ENCODE measurements at regions not wholly inside any gene's neighbourhood (a gene's known extent, or its start where the extent isn't known, plus 50 kb on each side); places are given as distances from the start of the nearest gene placed in this dataset.
A peak's percentile ranks its signal among the peaks of the same experiment; 100 is the strongest.

DNA sequence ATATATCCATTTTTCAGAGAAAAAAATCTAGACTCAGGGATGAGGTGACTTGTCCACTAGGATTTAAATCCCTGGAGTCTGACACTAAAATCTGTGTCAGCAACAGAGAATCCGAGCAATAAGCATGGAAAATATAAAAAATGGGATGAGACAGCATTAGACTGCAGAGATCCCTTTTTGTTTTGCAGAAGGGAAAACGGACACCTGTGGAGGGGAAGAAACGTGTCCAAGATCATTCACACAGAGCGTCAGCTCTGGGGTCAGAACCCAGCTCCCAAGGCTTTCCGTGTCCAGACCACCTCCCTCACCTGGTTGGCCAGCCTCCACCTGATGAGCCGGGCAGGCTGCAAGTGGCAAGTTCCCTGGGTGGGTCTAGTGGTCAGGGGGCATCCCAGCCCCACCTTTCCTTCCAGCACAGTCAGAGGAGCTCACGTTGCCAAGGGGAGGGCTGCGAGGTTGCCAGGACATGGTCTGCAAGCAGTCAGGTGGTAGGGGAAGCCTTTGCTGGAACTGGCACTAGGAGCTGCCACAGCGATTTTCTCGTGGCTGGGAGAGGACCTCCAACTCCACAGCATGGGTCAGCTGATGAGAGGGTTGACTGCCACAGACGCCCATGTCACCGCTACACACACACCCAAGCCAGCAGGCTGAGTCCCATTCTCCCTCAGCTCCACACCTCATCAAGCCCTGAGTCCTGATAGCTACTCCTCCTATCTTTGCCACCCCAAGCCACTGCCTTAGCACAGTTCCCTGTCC lies 65.9 kb upstream of the CPLX2 start:
- no peak for DNase-seq (ENCODE audit: low spot score)

DNA sequence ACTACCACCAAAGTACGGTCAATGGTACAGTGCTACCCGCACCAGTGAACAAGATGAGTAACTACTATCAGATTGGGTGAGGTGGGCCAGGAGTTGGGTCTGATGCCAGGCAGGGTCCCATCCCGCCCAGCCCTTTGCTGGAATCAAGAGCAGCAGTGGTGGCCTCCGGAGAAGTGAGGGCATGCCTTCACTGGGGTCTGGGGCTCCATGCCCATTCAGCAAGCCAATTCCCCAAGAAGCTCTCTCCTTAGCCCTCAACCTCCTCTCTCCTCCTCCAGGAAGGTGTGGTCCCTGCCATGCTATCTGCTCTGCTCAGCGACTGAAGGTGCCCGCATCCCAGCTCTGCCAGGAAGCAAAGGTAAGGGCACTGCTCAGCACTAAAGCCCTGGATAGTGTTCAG lies 62.7 kb upstream of the CPLX2 start:
- no peak for DNase-seq (ENCODE audit: low spot score)

DNA sequence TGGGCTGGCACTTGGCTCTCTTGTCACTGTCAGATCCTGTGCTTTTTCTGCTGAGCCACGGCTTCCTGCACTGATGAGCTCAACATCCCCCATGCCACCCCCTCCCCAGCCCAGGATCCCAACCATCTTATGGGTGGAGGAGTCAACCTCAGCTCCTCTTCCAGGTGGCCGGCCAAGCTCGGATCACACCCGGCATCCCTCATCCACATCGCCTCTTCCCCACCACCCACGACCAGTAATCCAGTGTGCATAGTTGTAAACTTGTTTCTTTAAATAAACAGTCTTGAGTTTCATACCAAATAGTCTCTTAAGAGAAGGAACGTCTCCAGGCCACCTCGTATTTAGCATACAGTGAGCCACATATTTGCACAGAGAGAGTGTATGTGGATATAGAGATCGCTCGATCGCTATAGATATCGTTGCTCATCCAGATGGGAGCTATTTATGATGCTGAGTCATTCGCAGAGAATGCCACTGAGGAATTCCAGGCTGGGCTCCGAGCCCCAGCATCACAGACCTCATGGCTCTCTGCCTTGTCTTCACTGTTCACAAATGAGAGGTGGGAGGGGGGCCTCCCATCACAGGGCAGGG lies 61.8 kb upstream of the CPLX2 start:
- peak; percentile 63 for DNase-seq (ENCODE audit: low spot score)

DNA sequence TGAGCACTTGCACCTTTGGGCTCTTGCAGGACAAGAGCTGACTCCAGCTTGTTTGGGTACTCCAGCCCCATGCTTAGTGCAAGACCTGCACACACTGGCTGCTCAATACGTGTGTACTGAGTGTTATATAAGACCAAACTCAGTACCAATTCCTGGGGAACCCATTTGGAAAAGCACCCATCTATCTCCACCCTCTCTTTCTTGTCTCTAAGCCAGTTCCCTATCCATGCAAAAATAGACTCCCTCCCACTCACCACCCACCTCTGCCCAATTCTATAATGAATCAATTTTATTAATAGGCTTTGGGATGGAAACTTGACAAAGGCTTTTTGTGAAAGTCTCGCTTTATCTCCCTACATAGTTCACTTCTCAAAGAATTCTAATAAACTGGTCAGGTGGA lies 60.9 kb upstream of the CPLX2 start:
- no peak for DNase-seq (ENCODE audit: low spot score)

DNA sequence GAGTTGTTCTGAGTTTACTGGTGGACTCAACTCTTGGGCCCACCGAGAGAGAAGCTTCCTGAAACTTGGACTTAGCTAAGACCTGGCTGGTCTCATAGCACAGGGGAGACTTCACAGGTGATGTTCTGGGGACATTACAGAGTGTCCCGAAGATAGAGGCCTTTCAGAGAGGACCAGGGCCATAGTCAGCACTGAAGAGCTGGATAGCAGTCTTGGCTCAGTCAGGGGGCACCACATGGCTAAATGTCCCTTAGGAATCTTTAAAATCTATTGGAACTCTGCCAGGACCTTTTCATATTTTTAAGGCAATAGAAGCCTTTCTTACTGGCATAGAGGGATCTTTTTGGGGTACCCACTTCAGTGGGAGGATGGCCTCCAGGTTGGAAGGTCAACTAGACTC lies 59.8 kb upstream of the CPLX2 start:
- no peak for DNase-seq (ENCODE audit: low spot score)

DNA sequence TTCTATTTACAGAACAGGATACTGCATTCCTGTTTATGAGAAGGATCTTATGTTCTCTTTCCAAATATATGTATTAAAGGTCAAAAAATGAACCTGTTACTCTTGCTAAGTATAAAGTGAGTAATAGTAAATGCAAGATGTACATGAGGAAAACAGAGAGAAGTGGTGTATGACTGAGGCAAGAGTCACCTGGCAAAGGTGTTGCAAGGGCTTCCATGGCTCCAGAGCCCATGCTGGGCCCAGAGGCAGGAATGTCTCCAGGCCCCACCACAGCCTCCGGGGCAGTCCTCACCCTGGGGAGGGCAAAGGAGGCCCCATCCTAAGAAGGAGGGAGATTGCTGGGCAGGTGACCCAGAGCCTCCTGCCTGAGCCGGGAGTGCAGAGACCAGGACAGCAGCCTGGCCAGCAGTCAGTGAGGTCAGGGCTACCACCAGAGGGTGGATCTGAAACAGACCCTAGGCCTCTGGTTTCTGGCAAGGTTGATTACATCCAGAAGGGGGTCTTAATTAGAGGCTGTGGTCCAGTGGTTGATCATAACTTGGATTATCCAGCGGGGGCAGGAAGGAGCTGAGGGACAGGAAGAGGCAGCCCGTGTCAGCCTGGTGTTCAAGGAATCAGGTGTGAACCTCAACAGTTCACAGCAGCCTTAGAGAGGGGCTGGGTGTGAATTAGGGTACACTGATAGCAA lies 57.3 kb upstream of the CPLX2 start:
- no peak for DNase-seq (ENCODE audit: low spot score)

DNA sequence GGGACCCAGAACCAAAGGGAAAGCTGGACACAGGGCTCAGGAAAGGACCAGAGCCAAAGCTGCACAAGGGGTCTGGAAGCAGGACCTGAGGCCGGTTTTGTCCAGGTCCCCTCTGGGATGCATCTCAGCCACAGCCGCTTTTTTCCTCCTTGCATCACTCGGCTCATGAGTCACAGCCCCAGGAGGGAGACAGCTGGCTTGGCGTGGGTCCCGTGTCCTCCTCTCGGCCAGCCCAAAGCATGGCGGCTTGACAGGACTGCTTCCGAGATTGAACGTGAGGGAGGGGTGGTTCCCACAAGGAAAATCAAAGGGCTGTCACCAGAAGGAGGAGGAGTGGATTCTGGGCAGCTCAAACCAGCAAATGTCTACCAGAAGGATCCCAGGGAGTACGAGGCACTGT lies 56.7 kb upstream of the CPLX2 start:
- DNase-seq (ENCODE audit: low spot score), result peak; percentile 86

DNA sequence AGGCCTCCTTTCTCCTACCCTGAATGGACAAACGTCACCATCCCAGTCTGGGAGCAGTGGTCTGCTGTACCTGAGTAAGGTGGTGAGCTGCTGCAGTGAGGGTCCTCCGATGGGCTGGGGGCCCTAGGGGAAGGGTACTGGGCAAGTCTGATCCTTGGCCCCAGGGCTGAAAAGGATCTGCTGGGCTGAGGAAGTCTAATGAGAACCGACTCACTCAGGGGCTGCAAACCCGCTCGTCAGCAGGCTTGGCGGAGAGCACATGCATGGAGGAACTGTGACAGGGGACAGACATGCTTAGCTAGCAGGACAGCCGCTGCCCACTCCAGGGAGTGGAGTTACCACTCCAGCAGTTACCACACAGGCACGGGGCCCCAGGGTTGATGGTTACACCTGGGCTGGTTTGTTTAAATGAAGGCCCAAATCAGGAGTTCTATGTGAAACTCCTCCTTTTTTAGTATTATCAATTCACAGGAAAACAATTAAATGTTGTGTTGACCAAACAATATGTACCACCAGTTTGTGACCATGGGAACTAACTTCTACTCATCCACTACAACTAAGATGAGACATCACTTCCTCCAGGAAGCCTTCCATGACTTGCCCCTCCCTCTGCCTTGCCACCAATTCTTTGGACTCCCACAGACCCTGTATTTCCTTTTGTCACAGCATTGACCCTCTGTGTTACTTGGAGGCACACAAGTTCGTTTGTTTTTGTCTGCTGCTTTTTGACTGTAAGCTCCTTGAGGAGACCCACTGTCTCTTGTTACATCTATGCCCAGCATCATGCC lies 56.1 kb upstream of the CPLX2 start:
- DNase-seq (ENCODE audit: low spot score), result no peak

DNA sequence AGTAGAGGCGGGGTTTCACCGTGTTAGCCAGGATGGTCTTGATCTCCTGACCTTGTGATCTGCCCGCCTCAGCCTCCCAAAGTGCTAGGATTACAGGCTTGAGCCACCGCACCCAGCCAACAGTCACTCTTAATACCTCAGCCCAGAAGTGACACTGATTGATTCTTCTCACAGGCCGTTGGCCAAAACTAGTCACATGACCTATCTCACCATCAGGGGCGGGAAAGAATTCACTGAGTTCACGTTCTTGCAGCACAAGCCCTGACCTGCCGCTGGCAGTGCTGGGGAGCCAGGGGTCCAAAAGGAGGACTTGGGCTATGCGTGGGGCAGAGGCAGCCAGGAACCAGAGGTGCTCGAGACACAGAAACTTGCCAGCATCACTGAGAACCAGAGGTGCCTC lies 55.0 kb upstream of the CPLX2 start:
- no peak for DNase-seq (ENCODE audit: low spot score)

DNA sequence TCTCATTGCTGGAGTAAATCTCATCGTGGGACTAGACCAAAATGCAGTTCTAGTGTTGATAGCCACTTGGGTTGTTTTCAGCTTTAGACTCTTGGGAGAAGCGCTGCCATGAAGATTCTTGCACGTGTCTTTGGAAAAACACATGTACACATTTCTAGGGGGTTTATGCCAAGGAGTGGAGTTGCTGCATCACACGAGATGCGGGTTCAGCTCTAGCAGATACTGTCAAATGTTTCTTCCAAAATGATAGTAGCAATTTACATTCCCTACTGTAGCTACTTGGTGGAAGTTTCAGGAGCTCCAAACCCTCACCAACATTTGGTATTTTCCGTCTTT lies 52.3 kb upstream of the CPLX2 start:
- no peak for DNase-seq (ENCODE audit: low spot score)

DNA sequence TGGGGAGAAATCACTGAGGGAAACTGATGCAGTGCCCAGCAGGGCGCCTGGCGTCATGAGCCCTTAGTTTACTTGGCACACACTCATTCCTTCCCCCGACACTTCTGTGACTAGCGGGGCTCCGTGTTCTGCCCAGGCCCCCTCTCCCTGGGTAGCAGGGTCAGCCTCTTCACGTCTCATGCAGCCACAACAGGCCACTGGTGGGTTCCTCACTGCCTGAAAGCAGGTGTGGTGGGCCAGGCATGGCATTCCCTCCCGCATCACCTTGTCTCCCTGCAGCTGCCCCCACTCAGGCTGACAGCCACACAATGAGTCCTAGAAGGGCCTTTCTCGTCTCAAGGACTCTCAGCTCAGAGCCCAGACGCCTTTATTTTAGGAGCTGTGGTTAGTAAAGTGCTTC lies 51.1 kb upstream of the CPLX2 start:
- DNase-seq (ENCODE audit: low spot score), result no peak

Measured in AG20443 (cell line).